ENCODE measurements at regions not wholly inside any gene's neighbourhood (a gene's known extent, or its start where the extent isn't known, plus 50 kb on each side); places are given as distances from the start of the nearest gene placed in this dataset.

- TF ChIP-seq, protein P1, sequence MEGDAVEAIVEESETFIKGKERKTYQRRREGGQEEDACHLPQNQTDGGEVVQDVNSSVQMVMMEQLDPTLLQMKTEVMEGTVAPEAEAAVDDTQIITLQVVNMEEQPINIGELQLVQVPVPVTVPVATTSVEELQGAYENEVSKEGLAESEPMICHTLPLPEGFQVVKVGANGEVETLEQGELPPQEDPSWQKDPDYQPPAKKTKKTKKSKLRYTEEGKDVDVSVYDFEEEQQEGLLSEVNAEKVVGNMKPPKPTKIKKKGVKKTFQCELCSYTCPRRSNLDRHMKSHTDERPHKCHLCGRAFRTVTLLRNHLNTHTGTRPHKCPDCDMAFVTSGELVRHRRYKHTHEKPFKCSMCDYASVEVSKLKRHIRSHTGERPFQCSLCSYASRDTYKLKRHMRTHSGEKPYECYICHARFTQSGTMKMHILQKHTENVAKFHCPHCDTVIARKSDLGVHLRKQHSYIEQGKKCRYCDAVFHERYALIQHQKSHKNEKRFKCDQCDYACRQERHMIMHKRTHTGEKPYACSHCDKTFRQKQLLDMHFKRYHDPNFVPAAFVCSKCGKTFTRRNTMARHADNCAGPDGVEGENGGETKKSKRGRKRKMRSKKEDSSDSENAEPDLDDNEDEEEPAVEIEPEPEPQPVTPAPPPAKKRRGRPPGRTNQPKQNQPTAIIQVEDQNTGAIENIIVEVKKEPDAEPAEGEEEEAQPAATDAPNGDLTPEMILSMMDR (conservative IDR thresholded peaks at IDR 0.05; ENCODE audit: low read depth, low read length): peak; percentile 40; the same call in 1 of the 2 replicates
- no peak for TF ChIP-seq EZH2 (IDR thresholded peaks at IDR 0.05; ENCODE audit: low read length, unreplicated experiment)
- no peak for TF ChIP-seq EZH2phosphoT487 (IDR thresholded peaks at IDR 0.05; ENCODE audit: borderline replicate concordance, low read length)
Observed at GRCh38 chr4:134777606-134778005, 576.0 kb upstream of the PABPC4L start.

Measured in PC-3 (cell line).